GM12878 (cell line): ENCODE measurements at regions not wholly inside any gene's neighbourhood (a gene's known extent, or its start where the extent isn't known, plus 50 kb on each side); places are given as distances from the start of the nearest gene placed in this dataset.
A peak's percentile ranks its signal among the peaks of the same experiment; 100 is the strongest.

Experiments
- ATAC-seq: fragments of 200-7000 bp; cut with Tn5 transposase; 3 replicates; pipeline ENCODE4 v1.9.1; 2020; ENCODE audit warnings: mild to moderate bottlenecking, moderate library complexity
- BruUV-seq: library from RNA; stranded (reverse); fragments of 400-500 nt; replicated peaks from 2 replicates; lab custom pipeline; 2021; lab: Mats Ljungman, UMichigan
- CTCF ChIA-PET: fragments of 300-600 bp; sonication (Branson Sonifier 250); formaldehyde crosslinking; extraction: SDS; loops from one replicate; lab custom pipeline; 2021; ENCODE audit warnings: inconsistent platforms; lab: Yijun Ruan, JAX
- POLR2A ChIA-PET: fragments of 350-600 bp; formaldehyde crosslinking; extraction: SDS; loops from one replicate; lab custom pipeline; 2021; ENCODE audit warnings: inconsistent platforms; lab: Charles Lee
- RAD21 ChIA-PET: fragments of 300-600 bp; sonication (Branson Sonifier 250); formaldehyde crosslinking; loops from one replicate; lab custom pipeline; 2023; ENCODE audit warnings: antibody characterized with exemption; ENCODE audit not compliant: unreplicated experiment; lab: Charles Lee
- SMC1A ChIA-PET: fragments of 300-600 bp; sonication (Branson Sonifier 250); formaldehyde crosslinking; loops from one replicate; lab custom pipeline; 2023; ENCODE audit not compliant: unreplicated experiment, uncharacterized antibody; lab: Charles Lee
- DNase-seq: peaks from one replicate; pipeline ENCODE4 v3.0.0-alpha.2; 2011; ENCODE audit warnings: low read depth, low spot score
- FAIRE-seq: peaks from 3 replicates; lab custom pipeline; 2011; peaks lifted over from hg19 to GRCh38; lab: Jason Lieb, UNC
- H2AFZ ChIP-seq: 2 replicates; pipeline ENCODE4 v1.6.0; 2011; ENCODE audit warnings: low read depth, low read length, control low read depth; ENCODE audit not compliant: control insufficient read depth
- H3K27ac ChIP-seq: 2 replicates; pipeline ENCODE4 v1.5.1; 2011; ENCODE audit warnings: control low read depth; ENCODE audit not compliant: control insufficient read depth, insufficient read depth
- H3K27me3 ChIP-seq, 2 experiments: replicated peaks in 1 of 2; 2 replicates each; pipeline versions ENCODE4 v1.6.0 to v1.6.1; 2011; ENCODE audit warnings: low read length in 1 of 2; ENCODE audit not compliant: control insufficient read depth in 2 of 2, insufficient read depth in 2 of 2
- H3K36me3 ChIP-seq, 2 experiments: 2 replicates each; pipeline ENCODE4 v1.5.1; 2011; ENCODE audit warnings: low read length in 1 of 2; ENCODE audit not compliant: control insufficient read depth in 2 of 2, insufficient read depth in 2 of 2
- H3K4me1 ChIP-seq: 2 replicates; pipeline ENCODE4 v1.6.1; 2011; ENCODE audit warnings: mild to moderate bottlenecking, low read length, moderate library complexity, mixed read lengths; ENCODE audit not compliant: control insufficient read depth, insufficient read depth
- H3K4me2 ChIP-seq: 2 replicates; pipeline ENCODE4 v1.6.0; 2011; ENCODE audit warnings: control low read depth; ENCODE audit not compliant: control insufficient read depth, insufficient read depth
- H3K4me3 ChIP-seq: fragments of 200-600 bp; sonication (generic); 2 replicates; pipeline ENCODE4 v1.5.1; 2016
- H3K79me2 ChIP-seq: 2 replicates; pipeline ENCODE4 v1.6.0; 2011; ENCODE audit warnings: low read length; ENCODE audit not compliant: control insufficient read depth, insufficient read depth
- H3K9ac ChIP-seq: 2 replicates; pipeline ENCODE4 v1.8.0; 2011; ENCODE audit warnings: low read length, control low read depth, mixed read lengths; ENCODE audit not compliant: control insufficient read depth, insufficient read depth
- H3K9me3 ChIP-seq: replicated peaks from 3 replicates; pipeline ENCODE4 v1.5.1; 2011; ENCODE audit warnings: mild to moderate bottlenecking, low read length; ENCODE audit not compliant: control insufficient read depth, insufficient read depth
- H4K20me1 ChIP-seq: 2 replicates; pipeline ENCODE4 v1.6.0; 2011; ENCODE audit not compliant: control insufficient read depth, insufficient read depth
- ATF7 ChIP-seq: fragments of 450-650 bp; IDR thresholded peaks from 2 replicates; pipeline ENCODE4 v1.6.1; 2016; ENCODE audit warnings: low read depth, mild to moderate bottlenecking
- BCL3 ChIP-seq: IDR thresholded peaks from 2 replicates; pipeline ENCODE4 v1.6.1; 2011; ENCODE audit warnings: borderline replicate concordance, low read depth, mild to moderate bottlenecking, moderate library complexity, low read length; ENCODE audit not compliant: insufficient read depth, poor library complexity, severe bottlenecking
- HSF1 ChIP-seq: fragments of 150-350 bp; IDR thresholded peaks from 2 replicates; pipeline ENCODE4 v1.6.1; 2014; ENCODE audit warnings: mild to moderate bottlenecking, low read depth, low read length
- MTA3 ChIP-seq: IDR thresholded peaks from 2 replicates; pipeline ENCODE4 v1.6.1; 2012; ENCODE audit warnings: low read length, inconsistent platforms, borderline replicate concordance
- RAD51 ChIP-seq: fragments of 450-650 bp; IDR thresholded peaks from 2 replicates; pipeline ENCODE4 v1.6.1; 2016; ENCODE audit warnings: moderate library complexity, mild to moderate bottlenecking, inconsistent platforms
- RELA ChIP-seq: fragments of 450-650 bp; IDR thresholded peaks from 2 replicates; pipeline ENCODE4 v1.8.0; 2014; ENCODE audit warnings: borderline replicate concordance; ENCODE audit not compliant: partially characterized antibody
- WGBS: methylation state at CpG from one replicate; pipeline ENCODE4 v1.1.6; 2016; ENCODE audit warnings: low lambda C conversion rate; ENCODE audit not compliant: insufficient replicate concordance, insufficient coverage; ENCODE audit errors: missing lambda C conversion rate; 5-methylcytosine and 5-hydroxymethylcytosine counted together
- in situ Hi-C: fragments of 300-500 bp; cut with MboI; formaldehyde crosslinking; loops from 9 replicates; pipeline ENCODE4 v1.14.3; 2018; ENCODE audit warnings: mixed read lengths
- intact Hi-C: fragments of 100-400 bp; cut with micrococcal nuclease; formaldehyde crosslinking; loops from one replicate; pipeline ENCODE4 v1.14.2; 2022; ENCODE audit not compliant: unreplicated experiment

GRCh38 chr4:13250263-13250662, 233.9 kb downstream of the RAB28 start:
- no peak overlapping the region for H2AFZ ChIP-seq
- no peaks in the 10 kb centered on the region for H3K79me2 ChIP-seq
- ChIA-PET CTCF (interaction anchor here (0.7 to 0.8 kb wide), 2 partner anchors 39 to 442 kb away, joined by 3 read pairs; no protein-coding TSS in a partner anchor), SMC1A (no interaction called here), POLR2A (no interaction called here), RAD21 (no interaction called here)
- FAIRE-seq, result no peak
- no peaks in the 10 kb centered on the region for H3K27me3 ChIP-seq
- in situ Hi-C loops, result no loop called here
- no peak overlapping the region for H3K9ac ChIP-seq
- TF ChIP-seq HSF1 (no peak), BCL3 (peak; percentile 89), ATF7 (no peak), RELA (no peak), RAD51 (no peak), MTA3 (no peak)
- DNase-seq, result no peak
- no peak overlapping the region for H3K27ac ChIP-seq
- H3K4me3 ChIP-seq, result no peak overlapping the region
- no peaks in the 10 kb centered on the region; the same call in 2 of the 3 replicates for H3K9me3 ChIP-seq
- no peak for ATAC-seq
- H4K20me1 ChIP-seq, result no peaks in the 10 kb centered on the region
- intact Hi-C loops, result no loop called here
- BruUV-seq, result no TSS peak
- H3K4me2 ChIP-seq, result no peak overlapping the region
- H3K4me1 ChIP-seq, result no peaks in the 10 kb centered on the region
- 63% methylated on average over 3 of the region's 3 CpGs for WGBS
- H3K36me3 ChIP-seq, result no peaks in the 10 kb centered on the region
